WI38 (cell line): ENCODE measurements at regions not wholly inside any gene's neighbourhood (a gene's known extent, or its start where the extent isn't known, plus 50 kb on each side); places are given as distances from the start of the nearest gene placed in this dataset.

ENCODE experiments used
- H3K4me3 ChIP-seq: 2 replicates; pipeline ENCODE4 v1.5.1; 2011; ENCODE audit warnings: low read depth, mild to moderate bottlenecking, control low read depth, low read length
- TF ChIP-seq, protein P1 (sequence below): IDR thresholded peaks from 2 replicates; pipeline ENCODE4 v1.5.1; 2012; ENCODE audit warnings: low read depth, mild to moderate bottlenecking, control low read depth, low read length

DNA sequence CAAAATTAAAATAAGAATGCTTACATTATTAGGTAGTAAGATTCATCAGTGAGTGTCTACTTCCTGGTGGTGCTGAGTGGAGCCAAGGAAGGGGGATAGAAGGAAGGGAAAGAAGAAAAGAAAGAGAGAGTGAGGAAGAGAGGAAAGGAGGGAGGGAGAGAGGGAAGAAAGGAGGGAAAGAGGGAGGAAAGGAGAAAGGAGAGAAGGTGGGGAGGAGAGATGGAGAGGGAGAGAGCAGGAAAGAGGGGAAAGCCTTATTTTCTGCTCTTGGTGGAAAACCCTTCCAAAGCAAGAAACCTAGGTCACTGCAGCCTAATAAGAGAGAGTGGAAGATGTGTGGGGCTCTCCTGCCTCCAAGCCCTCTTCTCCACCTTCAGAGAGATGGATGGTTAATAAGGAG is 90.2 kb upstream of the EEF1E1 start:
- H3K4me3 ChIP-seq = no peak overlapping the region
- TF ChIP-seq, protein P1, sequence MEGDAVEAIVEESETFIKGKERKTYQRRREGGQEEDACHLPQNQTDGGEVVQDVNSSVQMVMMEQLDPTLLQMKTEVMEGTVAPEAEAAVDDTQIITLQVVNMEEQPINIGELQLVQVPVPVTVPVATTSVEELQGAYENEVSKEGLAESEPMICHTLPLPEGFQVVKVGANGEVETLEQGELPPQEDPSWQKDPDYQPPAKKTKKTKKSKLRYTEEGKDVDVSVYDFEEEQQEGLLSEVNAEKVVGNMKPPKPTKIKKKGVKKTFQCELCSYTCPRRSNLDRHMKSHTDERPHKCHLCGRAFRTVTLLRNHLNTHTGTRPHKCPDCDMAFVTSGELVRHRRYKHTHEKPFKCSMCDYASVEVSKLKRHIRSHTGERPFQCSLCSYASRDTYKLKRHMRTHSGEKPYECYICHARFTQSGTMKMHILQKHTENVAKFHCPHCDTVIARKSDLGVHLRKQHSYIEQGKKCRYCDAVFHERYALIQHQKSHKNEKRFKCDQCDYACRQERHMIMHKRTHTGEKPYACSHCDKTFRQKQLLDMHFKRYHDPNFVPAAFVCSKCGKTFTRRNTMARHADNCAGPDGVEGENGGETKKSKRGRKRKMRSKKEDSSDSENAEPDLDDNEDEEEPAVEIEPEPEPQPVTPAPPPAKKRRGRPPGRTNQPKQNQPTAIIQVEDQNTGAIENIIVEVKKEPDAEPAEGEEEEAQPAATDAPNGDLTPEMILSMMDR = no peak

DNA sequence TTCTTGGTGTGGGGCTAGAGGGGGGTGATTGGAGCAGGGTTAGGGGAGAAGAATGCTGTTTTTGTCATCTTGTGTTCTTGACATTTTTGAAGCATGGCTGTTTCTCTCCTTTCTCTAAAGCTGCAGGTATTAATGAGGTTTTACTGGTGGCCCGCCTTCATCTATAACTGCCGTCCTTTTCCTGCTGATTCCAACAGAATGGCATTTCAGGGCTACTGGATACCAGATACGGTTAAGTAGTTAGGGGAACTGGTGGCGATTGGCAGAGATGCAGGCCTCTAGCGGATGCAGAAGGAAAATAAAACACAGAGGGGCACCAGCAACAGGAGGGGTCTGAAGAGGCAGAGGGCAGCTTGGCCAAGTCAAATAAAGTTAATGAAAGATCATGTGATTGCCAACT is 89.7 kb upstream of the EEF1E1 start:
- TF ChIP-seq, protein P1 = no peak
- no peak overlapping the region for H3K4me3 ChIP-seq

DNA sequence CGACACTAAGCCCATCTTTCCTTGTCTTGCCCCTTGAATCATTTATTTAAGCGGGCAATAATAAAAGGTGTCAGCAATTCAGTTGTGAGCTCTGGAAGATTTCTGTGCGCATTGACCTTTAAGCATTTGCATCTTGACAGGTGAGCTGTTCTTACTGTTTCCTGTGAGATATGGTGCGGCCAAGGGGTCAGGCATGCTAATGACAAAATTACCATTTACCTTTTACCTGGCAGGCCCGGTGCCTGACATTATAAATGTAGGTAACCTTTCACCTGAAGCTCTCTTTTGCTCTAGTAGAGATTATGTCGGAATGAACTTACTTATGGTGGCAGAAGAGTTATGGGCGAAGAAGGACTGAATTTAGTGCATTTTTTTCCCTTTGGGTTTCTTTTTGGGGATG is 89.3 kb upstream of the EEF1E1 start:
- TF ChIP-seq, protein P1 = no peak
- no peak overlapping the region for H3K4me3 ChIP-seq

DNA sequence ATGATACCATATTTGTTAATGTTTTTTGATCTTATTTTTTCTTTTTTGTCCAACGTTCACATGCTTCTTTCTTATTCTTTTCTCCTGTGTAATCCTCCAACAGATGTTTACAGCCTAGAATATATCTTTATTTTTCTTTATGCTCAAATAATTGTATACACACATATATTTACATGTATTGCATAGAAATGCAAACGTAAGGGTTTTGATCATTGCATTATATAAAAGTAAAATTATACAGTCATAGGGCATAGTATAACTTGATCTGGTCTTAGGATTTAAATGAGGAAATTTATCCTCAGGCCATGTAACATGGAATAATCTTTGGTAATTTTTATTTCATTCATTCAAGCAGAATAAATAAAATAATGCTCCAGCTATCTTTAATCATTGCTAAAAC is 84.9 kb upstream of the EEF1E1 start:
- H3K4me3 ChIP-seq = no peak overlapping the region
- TF ChIP-seq, protein P1 = no peak

- no peak overlapping the region for H3K4me3 ChIP-seq
These were observed 80.7 kb upstream of the EEF1E1 start for GRCh38 chr6:8182902-8183665.

DNA sequence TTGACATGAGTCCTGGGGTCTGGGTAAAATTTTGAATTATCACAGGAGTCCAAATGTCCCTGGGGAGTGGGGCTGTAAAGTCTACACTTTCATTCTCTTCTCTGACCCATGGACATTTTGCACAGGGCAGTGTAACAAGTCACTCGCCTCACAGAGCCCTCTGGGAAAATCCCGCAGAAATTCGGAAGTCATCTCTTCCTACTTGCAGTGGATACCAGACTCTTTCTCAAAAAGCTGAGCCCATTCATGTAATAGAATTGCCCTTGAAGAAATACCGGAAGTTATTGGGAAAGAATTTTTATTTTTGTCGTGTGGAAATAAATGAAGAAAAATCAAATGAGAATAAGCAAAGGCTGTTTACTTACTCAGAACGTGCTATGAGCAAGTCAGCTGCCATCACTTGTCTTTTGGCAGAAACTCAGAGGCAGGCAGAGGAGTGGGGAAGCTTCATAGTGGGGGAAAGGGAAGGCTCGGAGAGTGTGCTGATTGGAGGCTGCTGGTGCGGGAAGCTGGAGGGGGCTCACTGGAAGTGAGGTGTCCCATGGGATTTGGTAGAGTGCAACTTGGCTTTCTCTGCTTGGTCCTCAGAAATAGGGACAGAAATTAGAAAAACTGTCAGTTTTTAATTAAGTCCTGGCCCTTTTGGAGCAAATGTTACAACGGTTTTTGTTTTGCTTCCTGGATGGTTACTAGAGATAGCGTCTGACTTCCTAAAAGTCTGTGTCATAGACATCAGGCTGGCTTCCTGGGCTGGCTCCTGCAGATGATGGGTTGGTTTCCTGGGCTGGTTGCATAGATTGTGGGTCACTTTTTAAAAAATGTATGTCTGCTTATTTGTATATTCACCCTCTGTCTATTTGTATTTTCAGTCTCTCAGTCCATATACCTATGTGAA is 79.8 kb upstream of the EEF1E1 start:
- no peak overlapping the region; the same call in 1 of the 2 replicates for H3K4me3 ChIP-seq
- TF ChIP-seq, protein P1 = no peak

More at GRCh38 chr6:8182902-8183665, 80.7 kb upstream of the EEF1E1 start:
- TF ChIP-seq, protein P1 = no peak
